GM10248 (cell line): ENCODE measurements at regions not wholly inside any gene's neighbourhood (a gene's known extent, or its start where the extent isn't known, plus 50 kb on each side); places are given as distances from the start of the nearest gene placed in this dataset.

ENCODE experiments used
- CTCF ChIA-PET: fragments of 300-600 bp; sonication (Branson Sonifier 250); formaldehyde crosslinking; extraction: SDS; loops from one replicate; lab custom pipeline; 2021; ENCODE audit warnings: antibody characterized with exemption; lab: Yijun Ruan, JAX
- POLR2A ChIA-PET: fragments of 350-650 bp; sonication (Branson Sonifier 250); formaldehyde crosslinking; extraction: SDS; loops from one replicate; lab custom pipeline; 2020; ENCODE audit warnings: antibody characterized with exemption; lab: Yijun Ruan, JAX
- DNase-seq: peaks from one replicate; pipeline ENCODE4 v3.0.0; 2012; ENCODE audit errors: extremely low spot score
- CTCF ChIP-seq: IDR thresholded peaks from 2 replicates; pipeline ENCODE4 v1.5.1; 2012; ENCODE audit warnings: mild to moderate bottlenecking, low read depth; ENCODE audit errors: extremely low read depth, missing control alignments, control extremely low read depth

- POLR2A ChIA-PET = no interaction called here
- TF ChIP-seq CTCF = no peak
- CTCF ChIA-PET = no interaction called here
- no peak for DNase-seq
Measured at GRCh38 chr2:160664603-160665140, 171.1 kb upstream of the RBMS1 start.

- POLR2A ChIA-PET = no interaction called here
- no peak for DNase-seq
Measured at GRCh38 chr2:160666154-160667060, 172.8 kb upstream of the RBMS1 start.

GRCh38 chr2:160667811-160668210 is 174.2 kb upstream of the RBMS1 start:
- POLR2A ChIA-PET = no interaction called here
- CTCF ChIA-PET = no interaction called here
- TF ChIP-seq CTCF = no peak
- no peak for DNase-seq

More at GRCh38 chr2:160666154-160667060, 172.8 kb upstream of the RBMS1 start:
- CTCF ChIA-PET = interaction anchor here (1.0 to 1.4 kb wide), 3 partner anchors 8 to 18 kb away, joined by 3 read pairs; no protein-coding TSS in a partner anchor
- TF ChIP-seq CTCF = no peak

DNA sequence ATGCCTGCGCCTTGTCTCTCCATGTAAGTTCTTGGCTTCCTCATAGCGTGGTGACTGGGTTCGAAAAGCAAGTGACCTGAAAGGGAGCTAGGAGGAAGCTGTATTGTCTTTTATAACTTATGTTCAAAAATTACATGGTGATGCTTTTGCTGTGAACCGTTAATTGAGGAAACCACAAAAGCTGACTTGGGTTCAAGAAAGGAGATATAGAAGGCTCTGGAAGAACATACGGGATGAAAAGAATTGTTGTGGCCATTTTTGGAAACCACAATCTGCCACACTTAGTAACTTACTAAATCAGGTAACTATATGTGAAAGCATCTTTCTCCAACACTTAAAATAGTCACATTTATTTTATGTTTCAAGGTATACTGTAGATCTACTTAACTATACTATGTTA is 177.0 kb upstream of the RBMS1 start:
- POLR2A ChIA-PET = no interaction called here
- CTCF ChIA-PET = no interaction called here
- DNase-seq = no peak
- TF ChIP-seq CTCF = no peak

DNA sequence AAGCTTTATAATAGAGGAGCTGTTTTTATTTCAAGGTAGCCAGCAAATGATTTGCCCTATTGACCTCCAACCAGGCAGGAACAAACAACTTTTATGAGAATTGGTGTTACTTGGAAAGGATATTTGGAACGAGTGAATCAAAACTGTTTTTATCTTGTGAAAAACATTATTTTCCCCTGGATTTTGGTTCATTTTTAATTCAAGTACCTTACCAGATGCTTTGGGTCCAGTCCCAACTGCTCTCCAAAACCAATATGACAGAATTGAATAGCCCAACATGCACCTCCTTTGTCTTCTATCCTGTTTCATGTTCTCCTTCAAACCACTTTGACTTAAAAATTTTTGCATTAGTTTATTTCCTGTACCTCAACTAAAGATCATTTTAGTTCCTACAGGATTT is 178.6 kb upstream of the RBMS1 start:
- POLR2A ChIA-PET = no interaction called here
- no peak for TF ChIP-seq CTCF
- no peak for DNase-seq
- CTCF ChIA-PET = no interaction called here

GRCh38 chr2:160674146-160674750 is 180.6 kb upstream of the RBMS1 start:
- ChIA-PET POLR2A (no interaction called here), CTCF (interaction anchor here (1.0 to 1.5 kb wide), 2 partner anchors 7 to 15 kb away, joined by 3 read pairs; no protein-coding TSS in a partner anchor)

More at GRCh38 chr2:160674146-160674750, 180.6 kb upstream of the RBMS1 start:
- DNase-seq = no peak
- no peak for TF ChIP-seq CTCF
